ENCODE measurements at regions not wholly inside any gene's neighbourhood (a gene's known extent, or its start where the extent isn't known, plus 50 kb on each side); places are given as distances from the start of the nearest gene placed in this dataset.

GRCh38 chr2:147792966-147793617 is 51.7 kb upstream of the ACVR2A start:
- DNase-seq: no peak

- no peak for DNase-seq
Measured at GRCh38 chr2:147790580-147790979, 54.2 kb upstream of the ACVR2A start.

- no peak for DNase-seq
Measured at GRCh38 chr2:147789720-147790119, 55.1 kb upstream of the ACVR2A start.

- DNase-seq: no peak
Measured at GRCh38 chr2:147789287-147789686, 55.5 kb upstream of the ACVR2A start.

- no peak for DNase-seq
Measured at GRCh38 chr2:147782141-147782930, 62.5 kb upstream of the ACVR2A start.

GRCh38 chr2:147779440-147779839 is 65.4 kb upstream of the ACVR2A start:
- no peak for DNase-seq

GRCh38 chr2:147777394-147777793 is 67.4 kb upstream of the ACVR2A start:
- no peak for DNase-seq

- no peak for DNase-seq
Measured at GRCh38 chr2:147774805-147775204, 70.0 kb upstream of the ACVR2A start.

- DNase-seq: no peak
Measured at GRCh38 chr2:147773479-147773878, 71.3 kb upstream of the ACVR2A start.

- no peak for DNase-seq
Measured at GRCh38 chr2:147772781-147773180, 72.0 kb upstream of the ACVR2A start.

GRCh38 chr2:147763861-147764260 is 81.0 kb upstream of the ACVR2A start:
- no peak for DNase-seq

GRCh38 chr2:147760984-147761383 is 83.8 kb upstream of the ACVR2A start:
- no peak for DNase-seq

- DNase-seq: no peak
Measured at GRCh38 chr2:147759536-147759935, 85.3 kb upstream of the ACVR2A start.

- DNase-seq: no peak
Measured at GRCh38 chr2:147758821-147759220, 86.0 kb upstream of the ACVR2A start.

GRCh38 chr2:147756069-147756468 is 88.8 kb upstream of the ACVR2A start:
- DNase-seq: no peak

GRCh38 chr2:147740211-147740927 is 104.5 kb upstream of the ACVR2A start:
- DNase-seq: no peak

GRCh38 chr2:147739508-147739907 is 105.3 kb upstream of the ACVR2A start:
- DNase-seq: no peak

- no peak for DNase-seq
Measured at GRCh38 chr2:147718831-147719230, 126.0 kb upstream of the ACVR2A start.

GRCh38 chr2:147716906-147717305 is 127.9 kb upstream of the ACVR2A start:
- DNase-seq: no peak

- no peak for DNase-seq
Measured at GRCh38 chr2:147715807-147716206, 129.0 kb upstream of the ACVR2A start.

- no peak for DNase-seq
Measured at GRCh38 chr2:147714582-147714981, 130.2 kb upstream of the ACVR2A start.

GRCh38 chr2:147713349-147713748 is 131.5 kb upstream of the ACVR2A start:
- DNase-seq: no peak

GRCh38 chr2:147712051-147712450 is 132.8 kb upstream of the ACVR2A start:
- DNase-seq: no peak

GRCh38 chr2:147711031-147711430 is 133.8 kb upstream of the ACVR2A start:
- DNase-seq: no peak

Data from DMS79 treated with DMSO at 0.1 percent for 48 hours (cell line).